Esophagus squamous epithelium (tissue), 4 donors: ENCODE measurements at regions not wholly inside any gene's neighbourhood (a gene's known extent, or its start where the extent isn't known, plus 50 kb on each side); places are given as distances from the start of the nearest gene placed in this dataset.

Experiments used
- CTCF ChIP-seq, 6 experiments: fragments of 450-650 bp in 4 of 6; fragments of 200-600 bp in 2 of 6; sonication (generic) in 2 of 6; IDR thresholded peaks; one replicate each; pipeline ENCODE4 v1.5.1; 2016 to 2019; ENCODE audit warnings: antibody characterized with exemption in 6 of 6, mild to moderate bottlenecking in 4 of 6, moderate library complexity in 4 of 6
- POLR2A ChIP-seq, 4 donors: fragments of 450-650 bp; IDR thresholded peaks; one replicate each; pipeline ENCODE4 v1.6.1; 2017; ENCODE audit warnings: antibody characterized with exemption in 4 of 4, mild to moderate bottlenecking in 4 of 4, moderate library complexity in 3 of 4

GRCh38 chr16:51419768-51420167 is 268.7 kb upstream of the SALL1 start:
- TF ChIP-seq CTCF (IDR thresholded peaks at IDR 0.05) (no peak), POLR2A (IDR thresholded peaks at IDR 0.05) (no peak)
